Activated CD8-positive, alpha-beta T cell treated with anti-CD3 and anti-CD28 coated beads, Interleukin-2, amount 10 ng/mL, durations not matched to agents 7 days and 5 days (primary cell): ENCODE measurements at regions not wholly inside any gene's neighbourhood (a gene's known extent, or its start where the extent isn't known, plus 50 kb on each side); places are given as distances from the start of the nearest gene placed in this dataset.
"Not testable (repeated sequence)": the region's sequence is repeated elsewhere in the genome, so short reads cannot be mapped to it uniquely, and the experiment has no call there.

Experiments used
- ATAC-seq: fragments of 150-1000 bp; cut with Tn5 transposase; one replicate; pipeline ENCODE4 v1.10.0; 2021; ENCODE audit warnings: moderate library complexity
- CTCF ChIA-PET: fragments of 350-600 bp; sonication (Branson Sonifier 250); formaldehyde crosslinking; loops from one replicate; lab custom pipeline; 2021; ENCODE audit warnings: antibody characterized with exemption; lab: Charles Lee
- POLR2A ChIA-PET: fragments of 350-600 bp; sonication (Branson Sonifier 250); formaldehyde crosslinking; loops from one replicate; lab custom pipeline; 2021; ENCODE audit warnings: antibody characterized with exemption; lab: Charles Lee
- DNase-seq: peaks from one replicate; pipeline ENCODE4 v3.0.0-alpha.2; 2020
- H3K27ac Mint-ChIP-seq: one replicate; pipeline ENCODE4 v1.8.0; 2021; ENCODE audit warnings: mild to moderate bottlenecking, mixed read lengths
- H3K27me3 Mint-ChIP-seq: one replicate; pipeline ENCODE4 v1.8.0; 2021; ENCODE audit warnings: low read depth, mixed read lengths
- H3K36me3 Mint-ChIP-seq: one replicate; pipeline ENCODE4 v1.8.0; 2021; ENCODE audit warnings: low read depth, mixed read lengths
- H3K4me1 Mint-ChIP-seq: one replicate; pipeline ENCODE4 v1.8.0; 2021; ENCODE audit warnings: low read depth, mixed read lengths
- H3K4me3 Mint-ChIP-seq: one replicate; pipeline ENCODE4 v1.8.0; 2021; ENCODE audit warnings: mild to moderate bottlenecking, mixed read lengths
- H3K9me3 Mint-ChIP-seq: one replicate; pipeline ENCODE4 v1.8.0; 2022; ENCODE audit warnings: mixed read lengths; ENCODE audit not compliant: insufficient read depth

DNA sequence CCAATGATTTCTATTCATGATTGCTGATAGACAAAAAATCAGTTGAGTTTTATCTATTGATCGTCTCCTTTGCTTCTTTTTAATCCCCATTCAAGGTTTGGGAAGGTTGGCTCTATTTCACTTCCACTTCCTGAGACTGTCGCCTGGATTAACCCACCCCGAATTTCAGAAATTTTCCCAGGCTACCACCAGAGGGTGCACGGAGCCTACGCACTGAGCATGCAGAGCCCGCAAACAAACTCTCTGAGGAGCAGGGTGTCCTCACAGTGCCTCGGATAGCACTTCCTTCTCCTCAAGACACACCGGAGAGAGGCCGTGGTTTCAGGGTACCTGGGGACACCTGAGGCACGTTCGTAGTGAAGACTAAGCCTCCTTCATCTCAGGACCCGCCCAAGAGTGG, 150.5 kb downstream of the CDY2A start:
- ATAC-seq, CTCF ChIA-PET, H3K36me3 Mint-ChIP-seq, H3K27ac Mint-ChIP-seq, H3K27me3 Mint-ChIP-seq, H3K4me1 Mint-ChIP-seq, H3K4me3 Mint-ChIP-seq, POLR2A ChIA-PET, DNase-seq, H3K9me3 Mint-ChIP-seq: not testable (repeated sequence)

- POLR2A ChIA-PET, DNase-seq, H3K9me3 Mint-ChIP-seq, H3K27ac Mint-ChIP-seq, H3K4me3 Mint-ChIP-seq, ATAC-seq, H3K27me3 Mint-ChIP-seq, H3K36me3 Mint-ChIP-seq, CTCF ChIA-PET, H3K4me1 Mint-ChIP-seq: not testable (repeated sequence)
These were observed 163.5 kb downstream of the CDY2A start for GRCh38 chrY:18188982-18189683.

DNA sequence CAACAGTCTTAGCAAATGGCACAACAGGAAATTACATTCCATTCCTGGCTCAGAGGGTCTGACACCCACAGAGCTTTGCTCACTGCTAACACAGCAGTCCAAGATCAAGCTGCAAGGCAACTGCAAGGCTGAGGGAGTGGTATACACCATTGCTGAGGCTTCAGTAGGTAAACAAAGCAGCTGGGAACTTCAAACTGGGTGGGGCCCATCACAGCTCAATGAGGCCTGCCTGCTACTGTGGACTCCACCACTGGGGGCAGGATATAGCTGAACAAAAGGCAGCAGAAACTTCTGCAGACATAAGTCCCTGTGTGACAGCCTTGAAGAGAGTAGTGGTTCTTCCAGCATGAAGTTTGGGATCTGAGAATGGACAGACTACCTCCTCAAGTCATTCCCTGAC, 212.0 kb downstream of the CDY2A start:
- H3K4me1 Mint-ChIP-seq, H3K27ac Mint-ChIP-seq, CTCF ChIA-PET, H3K27me3 Mint-ChIP-seq, H3K4me3 Mint-ChIP-seq, POLR2A ChIA-PET, DNase-seq, H3K36me3 Mint-ChIP-seq, H3K9me3 Mint-ChIP-seq, ATAC-seq: not testable (repeated sequence)

- H3K4me1 Mint-ChIP-seq, H3K27ac Mint-ChIP-seq, DNase-seq, ATAC-seq, H3K9me3 Mint-ChIP-seq, H3K4me3 Mint-ChIP-seq, POLR2A ChIA-PET, H3K27me3 Mint-ChIP-seq, CTCF ChIA-PET, H3K36me3 Mint-ChIP-seq: not testable (repeated sequence)
These were observed 237.0 kb downstream of the CDY2A start for GRCh38 chrY:18262562-18262961.

- H3K4me1 Mint-ChIP-seq, H3K27ac Mint-ChIP-seq, POLR2A ChIA-PET, H3K27me3 Mint-ChIP-seq, ATAC-seq, CTCF ChIA-PET, H3K4me3 Mint-ChIP-seq, H3K9me3 Mint-ChIP-seq, H3K36me3 Mint-ChIP-seq, DNase-seq: not testable (repeated sequence)
These were observed 245.5 kb downstream of the CDY2A start for GRCh38 chrY:18271126-18271525.

- CTCF ChIA-PET, H3K4me3 Mint-ChIP-seq, H3K36me3 Mint-ChIP-seq, H3K9me3 Mint-ChIP-seq, DNase-seq, H3K27ac Mint-ChIP-seq, H3K4me1 Mint-ChIP-seq, ATAC-seq, H3K27me3 Mint-ChIP-seq, POLR2A ChIA-PET: not testable (repeated sequence)
These were observed 252.2 kb upstream of the HSFY1 start for GRCh38 chrY:18294353-18294752.

DNA sequence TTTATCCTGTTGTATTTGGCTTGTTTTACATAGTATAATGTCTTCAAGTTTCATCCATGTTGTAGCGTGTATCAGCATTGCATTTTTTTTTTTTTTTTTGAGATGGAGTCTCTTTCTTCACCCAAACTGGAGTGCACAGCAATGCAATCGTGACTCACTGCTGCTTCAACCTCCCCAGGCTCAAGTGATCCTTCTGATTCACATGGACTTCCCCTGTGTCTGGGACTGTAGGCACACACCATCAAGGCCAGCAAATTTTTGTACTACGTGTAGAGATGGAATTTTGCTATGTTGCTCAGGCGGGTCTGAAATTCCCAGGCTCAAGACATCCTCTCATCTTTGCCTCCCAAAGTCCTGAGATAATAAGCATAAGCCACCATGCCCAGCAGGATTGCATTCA, 248.1 kb upstream of the HSFY1 start:
- H3K9me3 Mint-ChIP-seq, H3K27me3 Mint-ChIP-seq, POLR2A ChIA-PET, CTCF ChIA-PET, H3K4me3 Mint-ChIP-seq, H3K27ac Mint-ChIP-seq, H3K4me1 Mint-ChIP-seq, H3K36me3 Mint-ChIP-seq, ATAC-seq, DNase-seq: not testable (repeated sequence)

GRCh38 chrY:18306344-18306743, 240.2 kb upstream of the HSFY1 start:
- H3K4me1 Mint-ChIP-seq, DNase-seq, CTCF ChIA-PET, H3K4me3 Mint-ChIP-seq, H3K27ac Mint-ChIP-seq, H3K9me3 Mint-ChIP-seq, ATAC-seq, POLR2A ChIA-PET, H3K27me3 Mint-ChIP-seq, H3K36me3 Mint-ChIP-seq: not testable (repeated sequence)

DNA sequence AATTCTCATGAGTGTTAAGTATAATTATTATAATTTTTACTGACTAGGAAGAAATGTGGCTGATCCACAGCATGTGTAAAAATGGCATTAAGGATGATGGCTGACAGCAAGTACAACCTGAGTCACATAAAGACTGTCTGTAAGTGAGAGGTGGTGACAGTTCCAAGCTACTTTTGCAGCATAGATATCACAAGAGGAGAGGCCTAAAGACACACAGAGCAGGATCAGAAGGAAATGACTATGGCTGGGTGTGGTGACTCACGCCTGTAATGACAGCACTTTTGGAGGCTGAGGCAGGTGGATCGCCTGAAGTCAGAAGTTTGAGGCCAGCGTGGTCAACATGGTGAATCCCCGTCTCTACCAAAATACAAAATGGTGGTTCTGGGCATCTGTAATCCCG, 234.7 kb upstream of the HSFY1 start:
- ATAC-seq, H3K4me3 Mint-ChIP-seq, POLR2A ChIA-PET: not testable (repeated sequence)

DNA sequence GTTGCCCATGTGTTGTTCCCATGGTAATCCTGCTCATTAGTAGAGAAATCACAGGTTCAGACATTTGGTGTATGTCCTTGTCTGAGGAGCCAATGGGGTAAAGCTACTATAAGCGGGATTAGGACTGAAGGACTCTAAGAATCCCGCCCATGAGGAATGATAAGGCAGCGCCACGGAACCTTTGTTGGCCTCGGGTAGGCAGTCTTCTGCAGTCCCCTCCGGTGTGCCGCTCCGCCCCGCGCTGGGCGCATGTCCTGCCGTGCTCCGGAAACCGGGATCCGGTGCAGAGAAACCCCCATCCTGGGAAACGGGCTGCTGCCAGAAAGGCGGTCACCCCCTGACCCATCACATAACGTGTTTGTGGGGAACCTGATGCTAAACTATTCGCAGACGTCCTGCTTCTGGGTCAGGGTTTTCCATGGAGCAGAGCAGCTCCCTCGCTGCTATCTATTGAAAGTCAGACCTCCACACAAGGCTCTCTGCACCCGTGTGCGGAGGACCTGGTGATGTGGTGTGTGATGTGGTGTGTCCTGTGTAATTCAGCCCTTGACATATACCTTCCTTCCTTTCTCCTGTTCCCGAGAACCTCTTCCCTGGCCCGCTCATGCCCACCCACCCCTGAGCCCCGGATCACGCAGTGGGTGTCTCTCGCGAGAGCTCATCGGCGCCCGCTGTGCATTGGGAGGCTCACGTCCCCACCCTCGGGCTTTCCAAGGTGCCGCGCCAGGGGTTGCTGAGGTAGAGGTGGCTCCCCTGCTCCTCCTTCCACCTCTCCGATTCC, 220.8 kb upstream of the HSFY1 start:
- ATAC-seq, DNase-seq, H3K4me1 Mint-ChIP-seq, H3K9me3 Mint-ChIP-seq, H3K4me3 Mint-ChIP-seq, CTCF ChIA-PET, H3K36me3 Mint-ChIP-seq, H3K27me3 Mint-ChIP-seq, H3K27ac Mint-ChIP-seq, POLR2A ChIA-PET: not testable (repeated sequence)

More for the DNA sequence above, 234.7 kb upstream of the HSFY1 start:
- CTCF ChIA-PET, H3K27ac Mint-ChIP-seq, DNase-seq, H3K27me3 Mint-ChIP-seq, H3K36me3 Mint-ChIP-seq, H3K9me3 Mint-ChIP-seq, H3K4me1 Mint-ChIP-seq: not testable (repeated sequence)

- H3K9me3 Mint-ChIP-seq, DNase-seq, H3K27me3 Mint-ChIP-seq, H3K4me1 Mint-ChIP-seq, POLR2A ChIA-PET, H3K36me3 Mint-ChIP-seq, CTCF ChIA-PET, H3K27ac Mint-ChIP-seq, H3K4me3 Mint-ChIP-seq: not testable (repeated sequence)
- peak; percentile 51 for ATAC-seq
These were observed 220.1 kb upstream of the HSFY1 start for GRCh38 chrY:18326280-18326875.

DNA sequence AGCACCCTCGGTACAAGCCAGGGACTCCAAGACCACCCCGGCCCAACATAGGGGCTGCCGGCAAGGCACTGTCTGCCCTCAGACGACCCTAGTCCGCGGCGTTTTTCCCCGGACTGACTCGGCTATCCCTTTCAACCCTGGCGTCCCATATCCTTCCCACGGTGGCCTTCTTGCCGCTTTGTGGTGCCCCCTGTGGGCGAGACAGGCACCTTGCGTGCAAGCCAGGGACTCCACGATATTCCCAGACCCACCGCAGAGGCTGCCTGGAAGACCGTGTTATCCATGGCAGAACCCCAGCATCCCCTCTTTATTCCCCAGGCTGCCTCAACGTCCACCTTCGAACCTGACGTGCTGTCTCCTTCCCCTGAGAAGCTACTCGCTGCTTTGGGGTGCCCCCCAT, 204.0 kb upstream of the HSFY1 start:
- H3K36me3 Mint-ChIP-seq, ATAC-seq, H3K9me3 Mint-ChIP-seq, DNase-seq, H3K27ac Mint-ChIP-seq, H3K4me1 Mint-ChIP-seq, POLR2A ChIA-PET, H3K27me3 Mint-ChIP-seq, H3K4me3 Mint-ChIP-seq, CTCF ChIA-PET: not testable (repeated sequence)
